ENCODE measurements at regions not wholly inside any gene's neighbourhood (a gene's known extent, or its start where the extent isn't known, plus 50 kb on each side); places are given as distances from the start of the nearest gene placed in this dataset.

- no peak for TF ChIP-seq CTCF (conservative IDR thresholded peaks at IDR 0.05; ENCODE audit: low read length)
- TF ChIP-seq EZH2phosphoT487 (IDR thresholded peaks at IDR 0.05; ENCODE audit: borderline replicate concordance), result no peak
These were observed 1270.1 kb upstream of the ACO1 start for GRCh38 chr9:31114346-31114745.

All from Loucy (cell line).